H1 (cell line): ENCODE measurements at regions not wholly inside any gene's neighbourhood (a gene's known extent, or its start where the extent isn't known, plus 50 kb on each side); places are given as distances from the start of the nearest gene placed in this dataset.
A peak's percentile ranks its signal among the peaks of the same experiment; 100 is the strongest.

ENCODE experiments used
- CTCF ChIA-PET: fragments of 300-600 bp; sonication (Branson Sonifier 250); formaldehyde crosslinking; loops from one replicate; lab custom pipeline; 2021; ENCODE audit not compliant: partially characterized antibody; lab: Charles Lee
- POLR2A ChIA-PET: fragments of 300-600 bp; sonication (Branson Sonifier 250); formaldehyde crosslinking; loops from one replicate; lab custom pipeline; 2021; ENCODE audit warnings: inconsistent platforms; ENCODE audit not compliant: partially characterized antibody; lab: Charles Lee
- DNase-seq, 2 experiments: peaks; one replicate each; pipeline versions ENCODE4 v3.0.0 to v3.0.0-alpha.2; 2010 to 2022; ENCODE audit warnings: low spot score in 2 of 2, low read depth in 1 of 2, mixed read lengths in 1 of 2
- FAIRE-seq: peaks from 2 replicates; lab custom pipeline; 2011; peaks lifted over from hg19 to GRCh38; lab: Jason Lieb, UNC
- H2AFZ ChIP-seq: 2 replicates; pipeline ENCODE4 v1.8.1; 2012; ENCODE audit warnings: low read length, inconsistent platforms
- H2AK5ac ChIP-seq: 2 replicates; pipeline ENCODE4 v1.6.1; 2013; ENCODE audit warnings: low read depth, low read length
- H2BK120ac ChIP-seq: replicated peaks from 2 replicates; pipeline ENCODE3; 2013; ENCODE audit warnings: low read depth, low read length, inconsistent platforms
- H2BK12ac ChIP-seq: 2 replicates; pipeline ENCODE4 v1.6.1; 2013; ENCODE audit warnings: low read depth, low read length
- H2BK15ac ChIP-seq: 2 replicates; pipeline ENCODE4 v1.6.1; 2013; ENCODE audit warnings: low read length
- H2BK20ac ChIP-seq: 2 replicates; pipeline ENCODE4 v1.6.1; 2013; ENCODE audit warnings: low read length
- H2BK5ac ChIP-seq: 2 replicates; pipeline ENCODE4 v1.6.1; 2013; ENCODE audit warnings: low read depth, low read length
- H3K14ac ChIP-seq: 2 replicates; pipeline ENCODE4 v1.6.1; 2013; ENCODE audit warnings: inconsistent platforms; ENCODE audit not compliant: insufficient read length
- H3K18ac ChIP-seq: 2 replicates; pipeline ENCODE4 v1.6.1; 2013; ENCODE audit warnings: low read length; ENCODE audit errors: extremely low read depth
- H3K23ac ChIP-seq: 2 replicates; pipeline ENCODE4 v1.6.1; 2013; ENCODE audit warnings: inconsistent platforms; ENCODE audit not compliant: insufficient read length
- H3K23me2 ChIP-seq: 2 replicates; pipeline ENCODE4 v1.6.1; 2013; ENCODE audit warnings: low read depth, low read length
- H3K27ac ChIP-seq: 2 replicates; pipeline ENCODE4 v1.6.1; 2011; ENCODE audit warnings: low read depth, low read length, inconsistent platforms
- H3K27me3 ChIP-seq, 4 experiments: replicated peaks in 1 of 4; 1 replicate in 1 of 4; 2 replicates in 3 of 4; pipeline versions ENCODE4 v1.6.1 to v1.8.1; 2011 to 2013; ENCODE audit warnings: low read length in 3 of 4, mild to moderate bottlenecking in 3 of 4, inconsistent platforms in 2 of 4, mixed read lengths in 2 of 4, moderate library complexity in 1 of 4; ENCODE audit not compliant: control insufficient read depth in 3 of 4, insufficient read depth in 3 of 4; ENCODE audit errors: extremely low read depth in 1 of 4
- H3K36me3 ChIP-seq, 4 experiments: 2 replicates each; pipeline versions ENCODE4 v1.6.1 to v1.8.1; 2011 to 2013; ENCODE audit warnings: mild to moderate bottlenecking in 4 of 4, low read length in 3 of 4, moderate library complexity in 2 of 4, control low read depth in 1 of 4, inconsistent platforms in 1 of 4; ENCODE audit not compliant: insufficient read depth in 4 of 4, control insufficient read depth in 2 of 4
- H3K4ac ChIP-seq: replicated peaks from 2 replicates; pipeline ENCODE3; 2013; ENCODE audit warnings: low read length, low read depth, mixed read lengths, inconsistent platforms; ENCODE audit not compliant: insufficient read length
- H3K4me1 ChIP-seq, 4 experiments: replicated peaks in 1 of 4; 1 replicate in 1 of 4; 2 replicates in 3 of 4; pipeline versions ENCODE4 v1.6.1 to v1.8.1; 2011 to 2013; ENCODE audit warnings: low read length in 3 of 4, inconsistent platforms in 2 of 4, mixed read lengths in 1 of 4; ENCODE audit not compliant: insufficient read depth in 4 of 4, control insufficient read depth in 3 of 4
- H3K4me2 ChIP-seq, 2 experiments: 2 replicates each; pipeline versions ENCODE4 v1.6.1 to v1.8.1; 2011 to 2013; ENCODE audit warnings: low read depth in 2 of 2, low read length in 2 of 2, control low read depth in 1 of 2, inconsistent platforms in 1 of 2, mild to moderate bottlenecking in 1 of 2; ENCODE audit not compliant: insufficient read depth in 1 of 2
- H3K4me3 ChIP-seq, 4 experiments: fragments of 200-600, 300-600 bp in 1 of 4; sonication (generic), shearing (Covaris generic), sonication (Bioruptor Twin) in 1 of 4; 2 replicates each; pipeline versions ENCODE4 v1.5.1 to v1.8.1; 2011 to 2016; ENCODE audit warnings: low read length in 4 of 4, low read depth in 3 of 4, control low read depth in 2 of 4, inconsistent platforms in 2 of 4, mild to moderate bottlenecking in 2 of 4, mixed read lengths in 1 of 4, moderate library complexity in 1 of 4; ENCODE audit not compliant: insufficient read depth in 2 of 4; ENCODE audit errors: extremely low read depth in 1 of 4
- H3K56ac ChIP-seq: replicated peaks from 2 replicates; pipeline ENCODE3; 2013; ENCODE audit warnings: low read depth, mild to moderate bottlenecking, mixed read lengths, low read length, inconsistent platforms; ENCODE audit not compliant: insufficient read length
- H3K79me1 ChIP-seq: 2 replicates; pipeline ENCODE4 v1.6.1; 2013; ENCODE audit warnings: low read depth, low read length, control low read depth
- H3K79me2 ChIP-seq, 2 experiments: 2 replicates each; pipeline versions ENCODE4 v1.6.1 to v1.8.1; 2012 to 2013; ENCODE audit warnings: low read length in 2 of 2, mild to moderate bottlenecking in 2 of 2, inconsistent platforms in 1 of 2; ENCODE audit not compliant: insufficient read depth in 2 of 2, control insufficient read depth in 1 of 2
- H3K9ac ChIP-seq, 4 experiments: replicated peaks in 1 of 4; 1 replicate in 1 of 4; 2 replicates in 3 of 4; pipeline versions ENCODE4 v1.6.1 to v1.8.1; 2011 to 2013; ENCODE audit warnings: low read depth in 3 of 4, low read length in 3 of 4, control low read depth in 2 of 4, mild to moderate bottlenecking in 2 of 4, moderate library complexity in 2 of 4, inconsistent platforms in 1 of 4; ENCODE audit errors: extremely low read depth in 1 of 4
- H3K9me3 ChIP-seq, 2 experiments: 2 replicates each; pipeline versions ENCODE4 v1.6.1 to v1.8.1; 2012 to 2013; ENCODE audit warnings: mild to moderate bottlenecking in 2 of 2, moderate library complexity in 2 of 2, control low read depth in 1 of 2, inconsistent platforms in 1 of 2, low read depth in 1 of 2, low read length in 1 of 2, mixed read lengths in 1 of 2; ENCODE audit not compliant: insufficient read depth in 2 of 2
- H4K20me1 ChIP-seq, 2 experiments: replicated peaks in 1 of 2; 2 replicates each; pipeline versions ENCODE3 to v1.8.1; 2011 to 2013; ENCODE audit warnings: inconsistent platforms in 2 of 2, low read length in 2 of 2, mild to moderate bottlenecking in 1 of 2; ENCODE audit not compliant: insufficient read depth in 2 of 2, control insufficient read depth in 1 of 2
- H4K5ac ChIP-seq: 2 replicates; pipeline ENCODE4 v1.6.1; 2013; ENCODE audit warnings: low read length, low read depth, mixed read lengths, inconsistent platforms; ENCODE audit not compliant: insufficient read length
- H4K8ac ChIP-seq: 2 replicates; pipeline ENCODE4 v1.8.0; 2013; ENCODE audit warnings: mild to moderate bottlenecking, moderate library complexity, low read length, inconsistent platforms; ENCODE audit not compliant: insufficient read depth; ENCODE audit errors: extremely low read depth
- H4K91ac ChIP-seq: replicated peaks from 2 replicates; pipeline ENCODE3; 2013; ENCODE audit warnings: low read length, mixed read lengths, inconsistent platforms; ENCODE audit not compliant: insufficient read length
- WGBS, 2 experiments: shearing (Covaris generic) in 1 of 2; methylation state at CpG; one replicate each; pipeline versions ENCODE4 v1.1.6 to v1.1.7; 2013 to 2015; ENCODE audit warnings: low lambda C conversion rate in 2 of 2, mixed read lengths in 2 of 2, inconsistent platforms in 1 of 2, low coverage in 1 of 2, missing lambda C conversion rate in 1 of 2; ENCODE audit not compliant: insufficient replicate concordance in 2 of 2, insufficient coverage in 1 of 2, insufficient read length in 1 of 2; ENCODE audit errors: extremely low coverage in 1 of 2, missing lambda C conversion rate in 1 of 2; 5-methylcytosine and 5-hydroxymethylcytosine counted together

DNA sequence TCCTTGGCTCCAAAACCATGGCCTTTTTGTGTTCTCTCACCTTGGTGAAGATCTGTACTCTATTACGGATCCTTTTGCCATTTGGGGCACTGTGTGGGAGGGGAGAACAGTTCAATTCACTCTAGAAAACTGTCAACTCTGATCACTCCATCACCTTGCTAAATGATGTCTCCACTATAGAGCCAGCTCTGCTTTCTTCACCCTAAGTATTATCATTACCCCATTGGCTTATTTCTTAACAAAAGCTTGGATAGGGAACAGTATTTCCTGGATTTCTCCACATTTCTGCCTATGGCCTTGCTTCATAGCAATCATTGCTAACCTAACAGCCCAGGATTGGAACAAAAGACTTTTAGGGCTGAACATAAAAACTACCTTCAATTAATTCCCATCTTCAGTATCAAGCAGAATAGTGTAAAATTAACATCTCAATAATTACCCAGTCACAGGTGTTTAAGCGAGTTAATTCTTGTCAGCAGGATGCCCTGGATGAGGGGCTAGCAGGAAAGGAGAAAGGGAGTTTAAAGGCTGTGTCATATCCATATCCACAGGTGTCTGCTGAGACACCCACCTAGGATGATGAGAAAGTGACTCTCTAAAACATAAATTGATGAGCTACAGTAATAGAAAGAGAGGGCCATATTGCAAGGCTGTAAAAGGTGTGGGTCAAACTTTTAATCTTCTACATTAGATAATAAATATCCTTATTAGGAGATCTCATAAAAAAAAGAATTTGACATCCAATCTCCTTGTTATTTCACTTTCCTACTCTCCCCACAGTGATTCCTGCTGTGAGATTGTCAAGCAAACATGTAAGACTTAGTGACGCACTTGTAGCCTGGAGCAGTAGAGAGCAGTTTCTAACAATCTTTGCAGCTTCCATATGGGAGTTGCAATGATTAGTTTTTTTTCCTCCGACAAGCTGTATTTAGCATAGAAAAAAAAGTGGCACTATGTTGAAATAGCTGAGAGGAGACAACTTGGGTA lies 589.5 kb upstream of the NXPH2 start:
- Histone ChIP-seq H3K18ac (no peak overlapping the region), H4K5ac (no peak overlapping the region), H3K23ac (no peak overlapping the region), H4K8ac (no peak overlapping the region), H2AFZ (no peak overlapping the region), H3K4me3 (peak overlapping the region in 1 of 4 experiments; percentile 22; a peak in 1 of 8 replicates), H3K27ac (no peak overlapping the region), H3K79me1 (no peaks in the 10 kb centered on the region), H2BK20ac (no peak overlapping the region), H3K27me3 (peaks cover 1 to 14% (median 9%) of the 10 kb centered on the region in 4 experiments; a peak in 5 of 7 replicates), H3K9ac (no peak overlapping the region), H3K4me1 (peaks cover 0 to 10% (median 0%) of the 10 kb centered on the region in 4 experiments; a peak in 1 of 7 replicates), H4K20me1 (no peaks in the 10 kb centered on the region), H2AK5ac (no peak overlapping the region), H3K4ac (no peak overlapping the region), H4K91ac (no peak overlapping the region), H2BK5ac (no peak overlapping the region), H3K56ac (no peak overlapping the region), H3K79me2 (no peaks in the 10 kb centered on the region), H3K14ac (no peak overlapping the region), H3K4me2 (peak overlapping the region; percentile 9 to 50; a peak in 2 of 4 replicates), H3K23me2 (no peaks in the 10 kb centered on the region; the same call in 1 of the 2 replicates), H2BK15ac (no peak overlapping the region), H3K36me3 (no peaks in the 10 kb centered on the region), H2BK120ac (no peak overlapping the region), H2BK12ac (no peak overlapping the region), H3K9me3 (no peaks in the 10 kb centered on the region)
- 19% methylated on average over 4 of the region's 4 CpGs; no CpG with 5 or more reads in 1 of the 2 experiments for WGBS, 2 experiments
- FAIRE-seq, result peak; percentile 81
- ChIA-PET CTCF (interaction anchor here (0.6 to 1.9 kb wide), 2 partner anchors 446 to 1306 kb away, joined by 3 to 4 read pairs; no protein-coding TSS in a partner anchor), POLR2A (interaction anchor here (0.5 kb wide), 1 partner anchor 876 kb away, joined by 3 read pairs; no protein-coding TSS in a partner anchor)
- no peak for DNase-seq
